VCaP (cell line): ENCODE measurements at regions not wholly inside any gene's neighbourhood (a gene's known extent, or its start where the extent isn't known, plus 50 kb on each side); places are given as distances from the start of the nearest gene placed in this dataset.

Source experiments
- H3K27ac ChIP-seq: fragments of 450-650 bp; 2 replicates; pipeline ENCODE4 v1.5.1; 2017
- CTCF ChIP-seq: fragments of 450-650 bp; conservative IDR thresholded peaks from 2 replicates; pipeline ENCODE4 v1.5.1; 2017; ENCODE audit warnings: mild to moderate bottlenecking, moderate library complexity

GRCh38 chr17:70313086-70313852 lies 143.9 kb downstream of the KCNJ2 start:
- no peak for TF ChIP-seq CTCF
- no peak overlapping the region for H3K27ac ChIP-seq

- no peak overlapping the region for H3K27ac ChIP-seq
- TF ChIP-seq CTCF = no peak
Measured at GRCh38 chr17:70314096-70314495, 144.8 kb downstream of the KCNJ2 start.

- no peak for TF ChIP-seq CTCF
- H3K27ac ChIP-seq = no peak overlapping the region
Measured at GRCh38 chr17:70314506-70314905, 145.2 kb downstream of the KCNJ2 start.

- TF ChIP-seq CTCF = no peak
- H3K27ac ChIP-seq = no peak overlapping the region
Measured at GRCh38 chr17:70317421-70317820, 148.1 kb downstream of the KCNJ2 start.

- H3K27ac ChIP-seq = no peak overlapping the region
- TF ChIP-seq CTCF = no peak
Measured at GRCh38 chr17:70318051-70318450, 148.7 kb downstream of the KCNJ2 start.

- H3K27ac ChIP-seq = no peak overlapping the region
- TF ChIP-seq CTCF = no peak
Measured at GRCh38 chr17:70319516-70319915, 150.2 kb downstream of the KCNJ2 start.

GRCh38 chr17:70320673-70321345 lies 151.5 kb downstream of the KCNJ2 start:
- H3K27ac ChIP-seq = no peak overlapping the region
- no peak for TF ChIP-seq CTCF
